Neural cell (in vitro differentiated cells): ENCODE measurements at regions not wholly inside any gene's neighbourhood (a gene's known extent, or its start where the extent isn't known, plus 50 kb on each side); places are given as distances from the start of the nearest gene placed in this dataset.

ENCODE experiments used
- H2AFZ ChIP-seq: fragments of 200-600, 300-800 bp; sonication (generic), shearing (Covaris generic); 2 replicates; pipeline ENCODE4 v1.6.0; 2014; ENCODE audit warnings: low read depth, mild to moderate bottlenecking, antibody characterized with exemption, low read length, moderate library complexity
- H3F3A ChIP-seq: fragments of 200-600 bp; shearing (Covaris generic); 2 replicates; pipeline ENCODE4 v1.6.1; 2016; ENCODE audit warnings: mild to moderate bottlenecking, moderate library complexity, mixed read lengths, antibody characterized with exemption, low read length; ENCODE audit not compliant: insufficient read depth, poor library complexity, severe bottlenecking
- H3K27ac ChIP-seq: fragments of 200-600, 300-800 bp; sonication (generic), shearing (Covaris generic); 2 replicates; pipeline ENCODE4 v1.5.1; 2014; ENCODE audit warnings: mild to moderate bottlenecking, low read length, moderate library complexity
- H3K27me3 ChIP-seq: fragments of 300-800, 200-600 bp; sonication (generic), shearing (Covaris generic); 2 replicates; pipeline ENCODE4 v1.6.0; 2014; ENCODE audit warnings: mild to moderate bottlenecking, low read depth, low read length, moderate library complexity; ENCODE audit not compliant: insufficient read depth
- H3K36me3 ChIP-seq: fragments of 300-800, 200-600 bp; sonication (generic), shearing (Covaris generic); 2 replicates; pipeline ENCODE4 v1.5.1; 2014; ENCODE audit warnings: mild to moderate bottlenecking, antibody characterized with exemption, low read length, moderate library complexity; ENCODE audit not compliant: insufficient read depth
- H3K4me2 ChIP-seq: fragments of 300-800, 200-600 bp; sonication (generic), shearing (Covaris generic); 2 replicates; pipeline ENCODE4 v1.6.0; 2014; ENCODE audit warnings: mild to moderate bottlenecking, low read length
- H3K4me3 ChIP-seq: fragments of 300-800, 200-600 bp; sonication (generic), shearing (Covaris generic); 2 replicates; pipeline ENCODE4 v1.5.1; 2014; ENCODE audit warnings: mild to moderate bottlenecking, low read length, moderate library complexity
- H3K79me2 ChIP-seq: fragments of 200-600 bp; shearing (Covaris generic); replicated peaks from 2 replicates; pipeline ENCODE4 v1.6.0; 2014; ENCODE audit warnings: mild to moderate bottlenecking, low read length, moderate library complexity; ENCODE audit not compliant: insufficient read depth
- H3K9ac ChIP-seq: fragments of 300-800, 200-600 bp; sonication (generic), shearing (Covaris generic); 2 replicates; pipeline ENCODE4 v1.6.1; 2016; ENCODE audit warnings: mild to moderate bottlenecking, low read length, mixed read lengths
- H3K9me2 ChIP-seq: fragments of 200-600 bp; shearing (Covaris generic); 2 replicates; pipeline ENCODE4 v1.6.1; 2016; ENCODE audit warnings: mild to moderate bottlenecking, low read length, mixed read lengths; ENCODE audit not compliant: insufficient read depth
- H3K9me3 ChIP-seq: fragments of 200-600, 300-800 bp; sonication (generic), shearing (Covaris generic); 2 replicates; pipeline ENCODE4 v1.6.1; 2016; ENCODE audit warnings: mild to moderate bottlenecking, mixed run types, low read length, moderate library complexity, mixed read lengths
- H4K20me1 ChIP-seq: fragments of 200-600 bp; shearing (Covaris generic); 2 replicates; pipeline ENCODE4 v1.6.1; 2016; ENCODE audit warnings: mild to moderate bottlenecking, mixed run types; ENCODE audit not compliant: insufficient read depth
- EP300 ChIP-seq: fragments of 450-650 bp; conservative IDR thresholded peaks from 2 replicates; pipeline ENCODE4 v1.6.1; 2014; ENCODE audit warnings: antibody characterized with exemption, mild to moderate bottlenecking, moderate library complexity; ENCODE audit not compliant: poor library complexity, severe bottlenecking
- EZH2 ChIP-seq: fragments of 200-600, 300-800 bp; shearing (Covaris generic), sonication (generic); IDR thresholded peaks from 2 replicates; pipeline ENCODE4 v1.6.1; 2014; ENCODE audit warnings: antibody characterized with exemption, low read length, borderline replicate concordance, mild to moderate bottlenecking; ENCODE audit not compliant: insufficient read depth, poor library complexity, severe bottlenecking
- MXI1 ChIP-seq: fragments of 450-650 bp; conservative IDR thresholded peaks from 2 replicates; pipeline ENCODE4 v1.6.1; 2014; ENCODE audit warnings: antibody characterized with exemption, mild to moderate bottlenecking; ENCODE audit not compliant: poor library complexity, severe bottlenecking
- POLR2AphosphoS5 ChIP-seq: IDR thresholded peaks from 2 replicates; pipeline ENCODE4 v1.6.1; 2012
- RAD21 ChIP-seq: fragments of 450-650 bp; conservative IDR thresholded peaks from 2 replicates; pipeline ENCODE4 v1.6.1; 2014; ENCODE audit warnings: antibody characterized with exemption, mild to moderate bottlenecking, moderate library complexity
- SMC3 ChIP-seq: fragments of 450-650 bp; conservative IDR thresholded peaks from 2 replicates; pipeline ENCODE4 v1.6.1; 2014; ENCODE audit warnings: antibody characterized with exemption, mild to moderate bottlenecking, moderate library complexity; ENCODE audit not compliant: poor library complexity
- TAF1 ChIP-seq: IDR thresholded peaks from 2 replicates; pipeline ENCODE4 v1.6.1; 2012; ENCODE audit warnings: low read depth
- TF ChIP-seq, protein P1 (sequence below): IDR thresholded peaks from 2 replicates; pipeline ENCODE4 v1.6.1; 2012; ENCODE audit warnings: borderline replicate concordance
- TF ChIP-seq, protein P2 (sequence below): fragments of 450-650 bp; IDR thresholded peaks from 2 replicates; pipeline ENCODE4 v1.5.1; 2014; ENCODE audit warnings: antibody characterized with exemption, mild to moderate bottlenecking, moderate library complexity; ENCODE audit not compliant: poor library complexity, severe bottlenecking

DNA sequence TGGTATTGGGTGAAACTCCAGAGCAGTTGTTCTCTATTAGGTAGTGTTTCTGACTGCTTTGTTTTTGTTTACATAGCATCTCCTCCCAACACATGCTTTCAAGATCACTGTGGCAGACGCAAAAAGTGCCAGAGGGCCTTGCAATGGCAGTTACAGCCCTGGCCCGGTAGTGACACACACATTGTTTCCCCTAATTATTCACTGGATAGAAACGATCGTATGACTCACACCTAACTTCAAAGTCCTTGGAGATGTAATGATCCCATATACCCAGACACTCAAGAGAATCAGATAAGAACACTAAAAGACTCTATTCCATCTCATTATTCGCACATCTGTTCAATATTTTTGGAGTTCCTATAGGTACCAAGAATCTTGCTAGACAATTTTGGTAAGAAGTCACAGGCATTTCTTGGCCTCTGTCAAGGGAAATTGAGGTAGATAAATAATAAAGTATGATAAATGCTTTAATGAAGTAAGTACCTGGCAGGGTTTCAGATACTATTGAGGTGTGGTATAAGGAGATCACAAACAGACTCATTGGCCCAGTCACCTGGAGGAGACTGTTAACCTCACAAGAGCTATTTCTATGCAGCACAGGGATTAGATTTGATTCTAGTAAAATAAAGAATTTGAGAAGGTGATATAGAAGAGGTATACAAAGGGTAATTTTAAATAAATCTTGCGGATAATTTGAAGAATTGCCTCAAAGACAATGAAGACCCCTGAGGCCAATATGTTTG, 485.3 kb downstream of the SLITRK6 start:
- Histone ChIP-seq H3K4me2 (no peak overlapping the region), H3K27me3 (no peaks in the 10 kb centered on the region), H3F3A (no peaks in the 10 kb centered on the region), H3K9me3 (no peaks in the 10 kb centered on the region), H3K4me3 (no peak overlapping the region), H3K27ac (no peak overlapping the region), H3K9ac (no peak overlapping the region), H3K79me2 (no peaks in the 10 kb centered on the region), H3K9me2 (no peaks in the 10 kb centered on the region), H4K20me1 (no peaks in the 10 kb centered on the region), H3K36me3 (no peaks in the 10 kb centered on the region), H2AFZ (no peak overlapping the region)
- TF ChIP-seq EP300 (no peak), RAD21 (no peak), EZH2 (no peak), SMC3 (no peak)
- TF ChIP-seq, protein P1, sequence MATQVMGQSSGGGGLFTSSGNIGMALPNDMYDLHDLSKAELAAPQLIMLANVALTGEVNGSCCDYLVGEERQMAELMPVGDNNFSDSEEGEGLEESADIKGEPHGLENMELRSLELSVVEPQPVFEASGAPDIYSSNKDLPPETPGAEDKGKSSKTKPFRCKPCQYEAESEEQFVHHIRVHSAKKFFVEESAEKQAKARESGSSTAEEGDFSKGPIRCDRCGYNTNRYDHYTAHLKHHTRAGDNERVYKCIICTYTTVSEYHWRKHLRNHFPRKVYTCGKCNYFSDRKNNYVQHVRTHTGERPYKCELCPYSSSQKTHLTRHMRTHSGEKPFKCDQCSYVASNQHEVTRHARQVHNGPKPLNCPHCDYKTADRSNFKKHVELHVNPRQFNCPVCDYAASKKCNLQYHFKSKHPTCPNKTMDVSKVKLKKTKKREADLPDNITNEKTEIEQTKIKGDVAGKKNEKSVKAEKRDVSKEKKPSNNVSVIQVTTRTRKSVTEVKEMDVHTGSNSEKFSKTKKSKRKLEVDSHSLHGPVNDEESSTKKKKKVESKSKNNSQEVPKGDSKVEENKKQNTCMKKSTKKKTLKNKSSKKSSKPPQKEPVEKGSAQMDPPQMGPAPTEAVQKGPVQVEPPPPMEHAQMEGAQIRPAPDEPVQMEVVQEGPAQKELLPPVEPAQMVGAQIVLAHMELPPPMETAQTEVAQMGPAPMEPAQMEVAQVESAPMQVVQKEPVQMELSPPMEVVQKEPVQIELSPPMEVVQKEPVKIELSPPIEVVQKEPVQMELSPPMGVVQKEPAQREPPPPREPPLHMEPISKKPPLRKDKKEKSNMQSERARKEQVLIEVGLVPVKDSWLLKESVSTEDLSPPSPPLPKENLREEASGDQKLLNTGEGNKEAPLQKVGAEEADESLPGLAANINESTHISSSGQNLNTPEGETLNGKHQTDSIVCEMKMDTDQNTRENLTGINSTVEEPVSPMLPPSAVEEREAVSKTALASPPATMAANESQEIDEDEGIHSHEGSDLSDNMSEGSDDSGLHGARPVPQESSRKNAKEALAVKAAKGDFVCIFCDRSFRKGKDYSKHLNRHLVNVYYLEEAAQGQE = no peak
- TF ChIP-seq, protein P2, sequence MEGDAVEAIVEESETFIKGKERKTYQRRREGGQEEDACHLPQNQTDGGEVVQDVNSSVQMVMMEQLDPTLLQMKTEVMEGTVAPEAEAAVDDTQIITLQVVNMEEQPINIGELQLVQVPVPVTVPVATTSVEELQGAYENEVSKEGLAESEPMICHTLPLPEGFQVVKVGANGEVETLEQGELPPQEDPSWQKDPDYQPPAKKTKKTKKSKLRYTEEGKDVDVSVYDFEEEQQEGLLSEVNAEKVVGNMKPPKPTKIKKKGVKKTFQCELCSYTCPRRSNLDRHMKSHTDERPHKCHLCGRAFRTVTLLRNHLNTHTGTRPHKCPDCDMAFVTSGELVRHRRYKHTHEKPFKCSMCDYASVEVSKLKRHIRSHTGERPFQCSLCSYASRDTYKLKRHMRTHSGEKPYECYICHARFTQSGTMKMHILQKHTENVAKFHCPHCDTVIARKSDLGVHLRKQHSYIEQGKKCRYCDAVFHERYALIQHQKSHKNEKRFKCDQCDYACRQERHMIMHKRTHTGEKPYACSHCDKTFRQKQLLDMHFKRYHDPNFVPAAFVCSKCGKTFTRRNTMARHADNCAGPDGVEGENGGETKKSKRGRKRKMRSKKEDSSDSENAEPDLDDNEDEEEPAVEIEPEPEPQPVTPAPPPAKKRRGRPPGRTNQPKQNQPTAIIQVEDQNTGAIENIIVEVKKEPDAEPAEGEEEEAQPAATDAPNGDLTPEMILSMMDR = no peak

DNA sequence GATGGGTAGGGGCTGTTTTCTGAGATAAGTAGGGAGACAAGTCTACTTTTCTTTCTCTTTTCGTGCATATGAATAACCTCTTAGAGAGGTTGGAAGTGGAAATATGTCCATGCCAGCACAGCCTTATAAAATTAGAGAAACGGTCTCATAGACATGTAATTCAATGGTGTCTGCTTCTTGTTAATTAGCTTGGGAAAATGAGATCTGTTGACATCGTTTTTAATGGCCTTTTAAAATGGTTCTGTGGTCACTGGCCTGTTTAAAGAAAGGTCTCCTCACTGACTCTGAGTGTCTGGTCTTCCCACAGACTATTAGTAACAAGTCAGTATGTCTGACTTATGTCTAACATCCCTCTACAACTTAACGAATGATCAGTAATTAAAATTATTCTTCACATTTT, 487.1 kb downstream of the SLITRK6 start:
- H3K79me2 ChIP-seq = no peaks in the 10 kb centered on the region
- no peak overlapping the region for H2AFZ ChIP-seq
- no peak overlapping the region for H3K4me2 ChIP-seq
- H3K36me3 ChIP-seq = no peaks in the 10 kb centered on the region
- H3K27ac ChIP-seq = no peak overlapping the region
- no peak overlapping the region for H3K4me3 ChIP-seq
- no peaks in the 10 kb centered on the region for H3K9me2 ChIP-seq
- no peaks in the 10 kb centered on the region for H3K9me3 ChIP-seq
- no peaks in the 10 kb centered on the region for H4K20me1 ChIP-seq
- H3F3A ChIP-seq = no peaks in the 10 kb centered on the region
- H3K9ac ChIP-seq = no peak overlapping the region
- TF ChIP-seq TAF1 (no peak), POLR2AphosphoS5 (no peak), RAD21 (no peak), SMC3 (no peak), EP300 (no peak), MXI1 (no peak), EZH2 (no peak)
- TF ChIP-seq, protein P2 = no peak
- TF ChIP-seq, protein P1 = no peak
- H3K27me3 ChIP-seq = no peaks in the 10 kb centered on the region
